ENCODE measurements at regions not wholly inside any gene's neighbourhood (a gene's known extent, or its start where the extent isn't known, plus 50 kb on each side); places are given as distances from the start of the nearest gene placed in this dataset.

- no peak for DNase-seq (ENCODE audit: low spot score)
Measured at GRCh38 chr1:181327796-181328195, 155.5 kb upstream of the CACNA1E start.

DNA sequence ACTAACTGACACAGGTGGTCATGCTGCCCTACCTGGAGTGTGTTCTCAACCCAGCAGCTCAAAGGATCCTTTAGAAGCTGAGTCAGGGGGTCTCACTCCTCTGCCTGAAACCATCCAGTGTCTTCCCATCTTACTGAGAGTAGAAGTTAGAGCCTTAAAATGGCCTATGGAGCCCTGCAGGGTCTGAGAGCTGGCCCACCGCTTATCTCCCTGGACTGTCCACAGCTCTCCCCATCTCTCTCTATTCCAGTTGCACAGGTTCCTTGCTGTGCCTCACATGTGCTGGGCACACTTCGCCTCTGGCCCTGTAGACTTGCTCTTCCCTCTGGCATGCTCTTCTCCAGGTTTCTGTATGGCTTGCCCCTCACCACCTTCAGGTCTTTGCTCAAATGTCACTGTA, 148.6 kb upstream of the CACNA1E start:
- no peak for DNase-seq (ENCODE audit: low spot score)

DNA sequence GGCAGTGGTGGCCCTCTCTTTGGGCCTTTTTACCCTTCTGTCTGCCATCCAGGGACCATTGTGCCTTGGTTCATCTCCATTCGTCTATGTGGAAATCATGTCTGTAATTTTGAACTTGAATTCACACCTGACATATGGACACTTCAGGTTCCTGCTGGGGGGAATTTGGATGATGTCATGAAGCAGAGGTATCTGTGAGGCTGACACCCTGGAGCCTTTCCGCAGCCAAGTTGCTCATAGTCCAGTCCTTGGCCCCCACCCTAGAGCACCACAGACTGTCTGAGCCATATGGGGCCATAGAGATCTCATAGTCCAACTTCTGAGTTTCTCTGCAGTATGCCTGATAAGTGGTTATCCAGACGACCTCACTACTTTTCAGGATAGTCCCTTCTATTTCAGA, 147.7 kb upstream of the CACNA1E start:
- DNase-seq (ENCODE audit: low spot score): no peak

- DNase-seq (ENCODE audit: low spot score): no peak
Measured at GRCh38 chr1:181341026-181341632, 142.2 kb upstream of the CACNA1E start.

DNA sequence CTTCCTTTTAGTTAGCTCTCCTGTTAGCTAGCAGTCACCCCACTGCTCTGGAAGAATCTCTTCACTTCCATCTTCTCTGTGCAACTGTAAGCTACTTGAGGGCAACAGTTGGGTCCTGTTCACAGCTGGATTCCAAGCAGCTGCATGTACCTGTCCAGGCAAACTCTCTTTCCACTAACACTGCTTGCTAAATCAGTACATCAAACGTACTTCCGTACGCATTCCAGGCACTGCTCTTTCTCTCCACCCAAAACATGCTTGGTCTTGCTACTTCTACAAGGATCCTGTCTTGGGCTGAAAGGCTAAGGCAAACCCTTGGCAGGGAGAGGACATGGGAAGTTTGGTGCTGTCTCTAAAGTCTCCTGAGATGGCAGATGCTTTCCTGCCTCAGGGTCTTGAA, 139.2 kb upstream of the CACNA1E start:
- DNase-seq (ENCODE audit: low spot score): no peak

GRCh38 chr1:181345146-181345545, 138.2 kb upstream of the CACNA1E start:
- DNase-seq (ENCODE audit: low spot score): no peak

DNA sequence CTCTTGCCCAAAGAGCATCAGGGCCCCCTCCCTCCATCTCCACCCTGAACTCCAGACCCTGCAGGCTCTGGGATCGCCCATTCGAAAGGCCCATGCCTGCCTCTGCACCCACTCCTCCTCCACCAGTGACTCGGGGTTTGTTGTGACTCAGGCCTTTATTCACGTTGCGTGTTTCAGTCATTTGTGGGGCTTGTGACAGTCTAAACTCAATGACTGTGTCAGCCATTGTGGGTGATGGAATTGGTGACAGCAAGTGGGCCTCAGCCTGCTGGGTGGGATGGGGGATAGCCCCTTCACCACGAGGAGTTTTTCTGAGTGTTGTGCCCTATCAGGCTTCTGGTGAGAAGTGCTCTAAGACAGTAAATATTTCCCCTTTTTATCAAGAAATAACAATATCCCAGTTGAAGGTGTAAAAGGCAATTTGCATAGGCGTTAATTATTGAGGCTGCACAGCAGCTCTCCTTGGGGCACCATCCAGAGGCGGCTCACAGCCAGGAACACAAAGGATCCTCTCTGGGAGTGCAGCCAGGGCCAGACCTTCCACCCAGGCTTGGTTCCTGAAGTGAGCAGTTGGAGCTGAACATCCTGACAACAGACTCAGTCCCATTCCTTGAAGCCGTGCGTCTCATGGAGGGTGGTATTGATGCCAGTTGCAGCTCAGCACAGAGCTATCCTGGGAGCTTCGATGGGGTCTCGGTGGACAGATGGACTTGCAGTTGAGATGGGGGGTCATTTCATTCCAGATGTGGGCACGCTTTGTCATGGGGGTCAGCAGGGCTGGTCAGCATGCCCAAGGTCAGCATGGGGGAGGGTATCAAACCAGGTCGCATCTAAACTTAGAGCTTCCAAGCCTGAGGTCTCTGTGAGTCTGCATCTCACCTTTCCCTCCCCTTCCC, 135.6 kb upstream of the CACNA1E start:
- no peak for DNase-seq (ENCODE audit: low spot score)

- DNase-seq (ENCODE audit: low spot score): no peak
Measured at GRCh38 chr1:181349512-181349911, 133.8 kb upstream of the CACNA1E start.

- no peak for DNase-seq (ENCODE audit: low spot score)
Measured at GRCh38 chr1:181350131-181350530, 133.2 kb upstream of the CACNA1E start.

DNA sequence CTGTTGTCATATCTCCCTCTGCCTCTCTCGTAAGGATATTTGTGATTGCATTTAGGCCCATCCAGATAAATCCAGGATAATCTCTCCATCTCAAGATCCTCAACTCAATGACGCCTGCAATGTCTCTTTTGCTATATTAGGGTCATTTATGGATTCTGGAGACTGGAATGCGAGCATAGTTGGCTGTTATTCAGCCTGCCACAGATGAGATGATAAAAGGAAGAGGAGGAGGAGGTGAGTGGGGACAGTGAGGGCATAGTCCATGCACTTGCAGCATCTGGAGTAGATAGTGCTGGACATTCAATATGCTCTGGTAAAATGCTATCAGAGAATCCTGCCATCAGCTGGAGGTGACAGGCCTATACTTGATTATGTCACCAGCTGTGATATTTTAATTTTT, 131.6 kb upstream of the CACNA1E start:
- no peak for DNase-seq (ENCODE audit: low spot score)

DNA sequence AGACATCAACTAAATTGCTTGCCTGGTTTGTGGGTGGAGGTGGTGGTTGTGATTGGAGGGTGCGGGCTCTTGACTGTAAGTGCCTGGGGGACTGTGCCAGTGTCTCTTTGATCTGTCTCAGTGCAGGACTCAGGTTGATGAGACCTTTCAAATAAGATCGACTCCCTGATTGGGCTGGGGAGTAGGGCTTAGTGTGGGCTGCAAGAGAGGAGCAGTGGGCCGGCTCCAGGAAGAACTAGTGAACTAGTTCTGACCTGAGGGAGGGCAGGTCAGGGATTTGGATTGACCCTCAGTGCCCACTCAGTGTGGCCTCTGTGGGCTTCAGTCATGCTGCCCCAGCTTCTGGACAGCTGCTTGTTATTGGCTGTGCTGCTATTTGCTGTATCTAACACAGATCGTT, 130.6 kb upstream of the CACNA1E start:
- no peak for DNase-seq (ENCODE audit: low spot score)

DNA sequence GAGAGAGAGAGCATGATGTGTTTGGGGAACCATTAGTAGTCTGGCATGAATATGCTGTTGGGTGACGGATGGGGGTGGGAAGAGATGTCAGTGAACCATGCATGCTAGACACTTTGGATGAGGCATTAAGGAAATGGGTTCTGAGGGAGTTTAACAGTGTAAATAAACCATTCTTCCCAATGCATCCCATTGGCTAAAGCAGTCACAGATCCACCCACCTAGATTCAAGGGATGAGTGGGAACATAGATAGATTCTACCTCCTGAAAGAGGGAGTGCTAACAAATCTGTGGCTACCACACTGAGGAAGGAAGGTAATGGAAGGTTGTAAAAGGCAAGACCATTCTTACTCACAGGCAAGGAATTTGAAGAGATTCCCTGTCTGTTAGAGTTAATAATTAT, 129.8 kb upstream of the CACNA1E start:
- DNase-seq (ENCODE audit: low spot score): no peak

- DNase-seq (ENCODE audit: low spot score): no peak
Measured at GRCh38 chr1:181354865-181355264, 128.5 kb upstream of the CACNA1E start.

DNA sequence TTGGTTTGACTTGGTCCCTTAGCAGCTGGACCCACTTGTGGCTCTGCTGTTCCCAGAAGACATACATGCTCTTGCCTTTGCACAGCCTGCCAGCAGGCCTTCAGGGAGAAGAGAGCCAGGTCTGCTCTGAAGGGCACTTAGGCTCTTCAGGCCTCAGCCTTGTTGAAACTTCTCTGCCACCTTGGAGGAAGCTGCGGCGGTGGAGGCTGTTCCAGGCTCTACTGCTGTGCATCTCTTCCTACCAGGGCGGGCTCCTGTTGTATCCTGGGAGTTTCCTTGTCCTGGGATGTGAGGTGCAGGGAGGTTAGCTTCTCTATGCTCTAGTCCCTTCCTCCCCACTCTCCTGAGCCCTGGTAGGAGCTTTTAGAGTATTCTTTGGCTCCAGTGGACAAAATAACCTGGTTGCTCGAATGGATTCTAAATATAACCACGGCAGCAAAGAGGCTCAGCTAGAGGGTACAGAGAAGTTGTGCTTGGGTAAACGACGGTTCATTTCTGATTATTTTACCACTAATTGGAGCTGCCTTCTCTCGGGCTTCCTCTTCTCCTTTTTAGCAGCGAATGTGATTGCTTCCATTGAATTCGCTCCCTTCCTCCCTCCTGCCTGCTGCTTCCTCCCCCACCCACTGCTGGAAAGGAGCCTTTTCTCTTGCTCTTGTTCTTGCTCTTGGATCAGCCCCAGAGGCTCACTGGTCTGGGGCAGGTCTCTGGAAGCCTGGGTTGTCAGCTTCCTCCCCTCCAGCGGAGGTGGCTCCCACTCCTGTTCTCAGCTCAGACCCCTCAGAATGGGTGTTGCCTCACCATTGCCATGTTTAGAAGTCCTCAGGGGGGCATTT, 126.6 kb upstream of the CACNA1E start:
- no peak for DNase-seq (ENCODE audit: low spot score)

DNA sequence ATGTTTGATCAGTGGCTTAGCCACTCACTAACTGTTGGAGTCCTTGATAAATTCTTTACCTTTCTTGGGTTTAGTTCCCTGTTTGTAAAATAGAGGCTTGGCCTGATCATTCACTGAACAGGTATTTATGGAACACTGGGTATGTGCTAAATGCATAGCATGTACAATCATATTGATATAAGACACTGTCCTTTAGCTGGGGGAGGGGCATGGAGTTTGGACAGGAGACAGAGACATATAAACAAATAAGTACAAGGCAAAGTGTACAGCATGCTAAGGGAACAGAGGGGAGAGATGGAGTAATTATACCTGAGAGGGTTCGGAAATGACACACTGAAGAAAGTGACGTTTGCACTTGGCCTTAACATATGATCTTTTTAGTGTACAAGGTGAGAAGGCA, 124.3 kb upstream of the CACNA1E start:
- no peak for DNase-seq (ENCODE audit: low spot score)

GRCh38 chr1:181364801-181365200, 118.5 kb upstream of the CACNA1E start:
- DNase-seq (ENCODE audit: low spot score): no peak

- no peak for DNase-seq (ENCODE audit: low spot score)
Measured at GRCh38 chr1:181366910-181367309, 116.4 kb upstream of the CACNA1E start.

DNA sequence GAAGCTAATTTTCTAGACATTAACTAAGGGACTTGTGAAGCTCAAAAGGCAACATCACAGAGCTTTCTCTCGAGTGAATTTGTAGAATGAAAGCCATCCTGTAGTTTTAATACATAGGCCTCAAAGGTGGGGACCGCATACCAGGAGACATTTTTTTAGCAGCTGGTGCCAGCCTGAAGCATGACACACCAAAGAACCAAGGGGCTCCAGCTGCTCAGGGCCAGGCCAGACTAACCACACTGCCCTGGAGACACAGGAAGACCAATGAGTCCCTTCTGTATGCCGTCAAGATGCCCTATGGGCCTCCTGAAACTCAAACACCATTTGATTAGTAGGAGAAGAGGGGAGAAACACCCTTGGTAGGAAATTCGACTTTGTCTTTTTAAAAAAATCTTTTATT, 113.9 kb upstream of the CACNA1E start:
- no peak for DNase-seq (ENCODE audit: low spot score)

- DNase-seq (ENCODE audit: low spot score): no peak
Measured at GRCh38 chr1:181383695-181384094, 99.6 kb upstream of the CACNA1E start.

- DNase-seq (ENCODE audit: low spot score): no peak
Measured at GRCh38 chr1:181386340-181386739, 97.0 kb upstream of the CACNA1E start.

GRCh38 chr1:181386951-181387350, 96.4 kb upstream of the CACNA1E start:
- no peak for DNase-seq (ENCODE audit: low spot score)

GRCh38 chr1:181387702-181388101, 95.6 kb upstream of the CACNA1E start:
- DNase-seq (ENCODE audit: low spot score): no peak
